ENCODE measurements at regions not wholly inside any gene's neighbourhood (a gene's known extent, or its start where the extent isn't known, plus 50 kb on each side); places are given as distances from the start of the nearest gene placed in this dataset.

GRCh38 chr9:79013715-79014610 is 557.8 kb upstream of the TLE4 start:
- no peak for TF ChIP-seq CTCF (IDR thresholded peaks at IDR 0.05)
- TF ChIP-seq EZH2 (IDR thresholded peaks at IDR 0.05), result no peak
- no peak for TF ChIP-seq EZH2phosphoT487 (IDR thresholded peaks at IDR 0.05)
